NOMO-1 treated with dmso at 0.1 percent for 144 hours (cell line): ENCODE measurements at regions not wholly inside any gene's neighbourhood (a gene's known extent, or its start where the extent isn't known, plus 50 kb on each side); places are given as distances from the start of the nearest gene placed in this dataset.

Experiments used
- DNase-seq: peaks from one replicate; lab custom pipeline; 2025; ENCODE audit not compliant: unreplicated experiment; lab: John Stamatoyannopoulos, UW

GRCh38 chr11:103622296-103622695 is 414.1 kb upstream of the DDI1 start:
- DNase-seq = no peak

GRCh38 chr11:103623933-103624332 is 412.5 kb upstream of the DDI1 start:
- no peak for DNase-seq

GRCh38 chr11:103624708-103625623 is 411.5 kb upstream of the DDI1 start:
- no peak for DNase-seq

- no peak for DNase-seq
Observed at GRCh38 chr11:103625624-103625965, 410.8 kb upstream of the DDI1 start.

GRCh38 chr11:103628121-103628520 is 408.3 kb upstream of the DDI1 start:
- no peak for DNase-seq

- no peak for DNase-seq
Observed at GRCh38 chr11:103631841-103632240, 404.6 kb upstream of the DDI1 start.

- DNase-seq = no peak
Observed at GRCh38 chr11:103633068-103633788, 403.2 kb upstream of the DDI1 start.

GRCh38 chr11:103633819-103634590 is 402.4 kb upstream of the DDI1 start:
- no peak for DNase-seq

GRCh38 chr11:103636232-103636631 is 400.2 kb upstream of the DDI1 start:
- no peak for DNase-seq

- DNase-seq = no peak
Observed at GRCh38 chr11:103637295-103637694, 399.1 kb upstream of the DDI1 start.

GRCh38 chr11:103637831-103638230 is 398.6 kb upstream of the DDI1 start:
- DNase-seq = no peak

GRCh38 chr11:103644676-103645075 is 391.8 kb upstream of the DDI1 start:
- no peak for DNase-seq

GRCh38 chr11:103648054-103648453 is 388.4 kb upstream of the DDI1 start:
- DNase-seq = no peak

GRCh38 chr11:103648670-103649400 is 387.6 kb upstream of the DDI1 start:
- DNase-seq = no peak

GRCh38 chr11:103649401-103649895 is 387.0 kb upstream of the DDI1 start:
- DNase-seq = no peak

- no peak for DNase-seq
Observed at GRCh38 chr11:103650330-103650729, 386.1 kb upstream of the DDI1 start.

- no peak for DNase-seq
Observed at GRCh38 chr11:103651341-103651998, 385.0 kb upstream of the DDI1 start.

GRCh38 chr11:103652013-103652412 is 384.4 kb upstream of the DDI1 start:
- DNase-seq = no peak

- no peak for DNase-seq
Observed at GRCh38 chr11:103656382-103656781, 380.1 kb upstream of the DDI1 start.

- DNase-seq = no peak
Observed at GRCh38 chr11:103659206-103659618, 377.2 kb upstream of the DDI1 start.
